GM18505 (cell line): ENCODE measurements at regions not wholly inside any gene's neighbourhood (a gene's known extent, or its start where the extent isn't known, plus 50 kb on each side); places are given as distances from the start of the nearest gene placed in this dataset.

ENCODE experiments used
- ATAC-seq: cut with Tn5 transposase; IDR thresholded peaks from one replicate; pipeline ENCODE4 v1.9.1; 2021; ENCODE audit not compliant: unreplicated experiment
- POLR2A ChIP-seq: IDR thresholded peaks from 4 replicates; pipeline ENCODE4 v1.6.1; 2011; ENCODE audit warnings: borderline replicate concordance; ENCODE audit not compliant: insufficient read depth, insufficient read length; ENCODE audit errors: extremely low read depth

DNA sequence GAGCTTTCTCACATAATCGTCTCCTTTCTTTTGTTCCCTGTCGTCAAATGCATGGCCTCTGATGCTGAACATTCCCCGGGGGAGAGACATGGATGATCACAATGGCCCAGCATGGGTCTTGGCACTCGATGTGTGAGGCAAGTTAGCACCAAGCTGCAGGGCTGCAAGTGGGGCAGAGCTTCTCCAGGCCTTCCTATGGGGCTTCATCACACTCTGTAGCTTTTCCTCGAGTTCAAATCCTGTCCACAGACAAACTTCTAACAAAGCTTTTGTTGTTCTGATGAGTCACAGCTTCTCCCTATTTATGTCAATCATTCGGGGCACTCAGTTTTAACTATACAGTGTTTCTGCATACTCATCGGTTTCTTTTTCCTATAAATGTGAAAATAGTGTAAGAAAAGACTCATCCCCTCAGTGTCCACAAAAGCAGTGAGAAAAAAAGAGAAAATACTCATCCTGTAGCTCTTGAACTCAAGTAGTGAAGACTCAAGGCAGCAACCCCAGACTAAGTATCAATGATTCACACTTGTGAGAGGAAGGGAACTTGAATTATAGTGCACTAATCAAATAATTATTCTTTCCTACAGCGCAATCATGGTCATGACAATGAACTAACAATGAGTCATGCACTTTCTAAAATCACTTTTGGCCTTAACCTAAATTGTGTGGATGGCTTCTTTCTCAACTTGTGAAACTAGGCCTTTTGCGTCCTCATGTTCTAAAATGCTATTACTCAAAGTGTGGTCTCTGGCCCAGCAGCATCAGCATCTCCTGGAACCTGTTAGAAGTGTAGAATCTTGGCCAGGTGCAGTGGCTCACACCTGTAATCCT lies 68.4 kb upstream of the NOX3 start:
- no peak for ATAC-seq
- TF ChIP-seq POLR2A: no peak

DNA sequence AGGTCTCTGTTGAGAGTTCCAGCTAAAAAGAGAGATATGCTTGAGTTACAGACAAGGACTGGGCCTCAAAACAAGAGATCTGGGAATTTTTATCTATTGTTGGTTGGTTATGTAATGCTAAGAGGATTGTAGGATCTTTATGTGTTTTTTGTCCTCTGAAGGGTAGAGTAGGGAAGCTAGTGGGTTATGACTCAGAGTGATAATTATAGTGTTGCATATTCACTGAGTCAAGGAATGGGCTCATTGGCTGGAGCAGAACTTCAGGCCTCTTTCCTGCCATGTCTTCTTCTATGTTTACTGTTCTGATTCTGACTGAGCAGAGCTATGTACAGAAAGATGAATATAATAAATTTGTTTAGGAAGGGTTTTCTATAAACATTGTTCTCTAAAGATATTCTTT lies 66.1 kb upstream of the NOX3 start:
- no peak for TF ChIP-seq POLR2A
- ATAC-seq: no peak

DNA sequence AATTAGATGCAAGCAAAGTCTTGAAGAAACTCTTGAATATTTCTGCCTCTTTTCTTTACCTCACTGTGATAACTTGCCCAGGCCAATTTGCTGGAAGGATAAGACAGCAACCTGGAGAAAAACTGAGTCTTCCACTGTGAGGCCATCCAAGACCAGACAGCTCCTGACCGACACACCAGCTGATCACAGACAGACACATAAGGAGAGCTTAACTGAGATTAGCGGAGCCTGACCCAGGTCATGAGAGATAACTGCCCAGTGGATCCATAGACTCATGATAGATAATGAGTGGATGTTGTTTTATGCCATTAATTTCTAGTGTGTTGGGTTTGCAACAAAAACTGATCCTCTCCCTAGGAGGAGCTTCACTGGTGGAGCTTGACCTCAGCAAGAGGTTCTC lies 64.4 kb upstream of the NOX3 start:
- no peak for ATAC-seq
- TF ChIP-seq POLR2A: no peak

DNA sequence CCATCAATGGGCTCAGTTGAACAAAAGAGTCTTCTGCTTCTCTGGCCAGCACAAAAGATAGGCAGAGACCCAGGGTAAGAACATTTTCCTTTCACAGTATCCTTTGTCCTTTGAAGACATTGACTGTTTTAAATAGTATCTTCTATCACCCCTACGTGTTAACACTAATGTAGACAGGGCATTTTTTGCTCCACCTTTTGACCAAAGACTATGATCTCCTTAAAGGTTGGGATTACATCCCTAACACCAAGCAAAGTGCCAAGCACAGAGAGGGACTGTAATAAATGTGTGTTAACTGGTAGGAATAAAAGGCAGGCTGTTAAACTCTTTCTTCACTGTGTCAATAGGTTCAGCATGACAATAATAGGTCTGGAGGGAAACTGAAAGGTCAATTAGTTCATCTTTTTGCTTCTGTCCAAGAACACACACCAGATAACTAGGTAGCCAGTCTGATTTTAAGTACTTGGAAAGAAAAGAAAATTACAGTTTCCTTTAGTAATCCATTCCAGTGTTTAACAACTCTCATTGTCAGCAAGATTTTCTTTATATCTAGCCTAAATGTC lies 63.6 kb upstream of the NOX3 start:
- no peak for TF ChIP-seq POLR2A
- ATAC-seq: no peak

DNA sequence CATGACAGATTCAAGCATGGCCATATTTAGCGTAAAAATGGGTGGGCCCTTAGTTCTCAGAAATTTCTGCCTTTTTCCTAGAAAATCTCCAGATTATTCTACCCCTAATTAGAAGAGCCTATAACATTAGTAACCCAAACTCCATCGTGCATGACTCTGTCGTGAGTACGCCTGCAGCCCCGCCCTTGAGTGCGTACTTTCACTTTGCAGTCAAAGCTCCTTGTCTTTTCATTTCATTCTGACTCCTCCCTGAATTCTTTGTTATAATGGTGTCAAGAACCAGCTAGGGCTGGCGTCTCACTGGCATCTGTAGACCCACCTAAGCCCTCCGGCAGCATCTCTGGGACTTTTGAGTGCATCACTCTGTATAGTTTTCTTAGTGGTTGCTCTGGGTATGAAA lies 61.7 kb upstream of the NOX3 start:
- no peak for ATAC-seq
- TF ChIP-seq POLR2A: no peak

DNA sequence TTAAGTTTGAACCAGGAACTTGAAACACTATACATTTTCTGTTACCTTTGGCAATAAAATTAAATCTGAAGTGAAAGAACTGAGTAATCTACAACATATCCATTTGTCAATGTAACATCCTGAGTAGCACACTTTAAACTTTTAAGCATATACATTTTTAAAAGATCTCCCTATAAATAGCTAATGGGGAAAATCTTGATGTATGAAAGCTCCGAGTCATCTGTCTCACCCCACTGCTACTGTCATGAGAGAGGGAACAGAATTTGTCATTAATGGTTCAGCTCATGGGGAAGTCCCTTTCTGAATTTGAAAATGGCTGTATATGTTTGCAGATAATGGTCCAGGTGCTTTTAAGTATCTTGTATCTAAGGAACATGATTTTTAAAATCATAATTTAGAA lies 55.2 kb upstream of the NOX3 start:
- ATAC-seq: no peak
- no peak for TF ChIP-seq POLR2A

DNA sequence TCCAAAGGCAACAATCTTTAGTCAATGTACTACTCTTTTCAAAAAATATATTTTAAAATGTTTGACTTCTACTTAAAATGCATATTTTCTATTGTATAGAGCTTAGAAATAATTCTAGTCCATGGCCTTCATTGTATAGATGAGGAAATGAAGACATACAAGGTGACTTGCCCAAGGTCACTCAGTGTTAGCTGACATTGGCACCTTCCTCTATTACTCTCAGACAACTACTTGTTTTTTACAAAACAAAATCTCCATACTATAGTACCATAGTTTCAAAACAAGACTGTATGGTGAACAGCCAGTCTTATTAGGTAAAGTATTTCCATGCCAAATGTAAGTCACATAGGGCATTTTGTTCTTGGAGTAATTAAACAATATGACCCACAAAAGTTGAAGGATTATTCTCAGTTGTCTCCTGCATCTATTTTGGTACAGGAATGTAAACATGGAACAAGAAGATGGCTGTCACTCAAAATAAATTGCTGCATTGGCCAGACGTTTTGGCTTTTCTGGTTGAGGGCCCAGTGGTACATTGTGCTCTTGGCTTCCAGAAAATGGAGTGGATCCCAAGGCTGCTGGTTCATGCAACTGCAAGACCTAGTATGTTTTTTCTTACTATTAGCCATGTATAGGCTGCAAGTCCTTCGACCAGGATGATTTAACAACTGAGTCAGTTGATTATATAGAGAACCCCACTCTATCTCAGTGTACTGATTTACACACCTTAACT lies 54.3 kb upstream of the NOX3 start:
- no peak for ATAC-seq
- no peak for TF ChIP-seq POLR2A

DNA sequence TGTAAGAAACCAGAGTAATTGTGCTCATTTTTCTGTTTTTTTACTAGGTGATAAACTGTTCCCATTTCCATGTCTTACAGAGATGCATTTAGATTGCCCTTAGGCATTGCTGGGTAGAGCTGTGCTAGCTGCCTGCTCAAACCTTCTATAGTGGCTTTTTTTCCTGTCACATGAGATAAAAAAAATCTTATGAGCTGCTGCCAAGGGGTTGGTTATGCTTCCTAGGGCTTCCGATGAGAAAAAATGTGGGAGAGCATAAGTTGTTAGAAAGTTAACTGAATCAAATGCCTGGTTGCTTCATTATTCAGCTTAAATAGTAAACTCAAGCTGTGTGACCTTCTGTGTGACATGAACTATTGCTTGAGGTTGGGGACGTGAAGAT lies 50.0 kb upstream of the NOX3 start:
- ATAC-seq: no peak
- no peak for TF ChIP-seq POLR2A
